ENCODE measurements at regions not wholly inside any gene's neighbourhood (a gene's known extent, or its start where the extent isn't known, plus 50 kb on each side); places are given as distances from the start of the nearest gene placed in this dataset.

GRCh38 chr17:79545251-79546005 lies 65.4 kb downstream of the RBFOX3 start:
- DNase-seq (ENCODE audit: low read depth): no peak
- no peak overlapping the region for H3K4me3 ChIP-seq (ENCODE audit: low read length)
- TF ChIP-seq, protein P1, sequence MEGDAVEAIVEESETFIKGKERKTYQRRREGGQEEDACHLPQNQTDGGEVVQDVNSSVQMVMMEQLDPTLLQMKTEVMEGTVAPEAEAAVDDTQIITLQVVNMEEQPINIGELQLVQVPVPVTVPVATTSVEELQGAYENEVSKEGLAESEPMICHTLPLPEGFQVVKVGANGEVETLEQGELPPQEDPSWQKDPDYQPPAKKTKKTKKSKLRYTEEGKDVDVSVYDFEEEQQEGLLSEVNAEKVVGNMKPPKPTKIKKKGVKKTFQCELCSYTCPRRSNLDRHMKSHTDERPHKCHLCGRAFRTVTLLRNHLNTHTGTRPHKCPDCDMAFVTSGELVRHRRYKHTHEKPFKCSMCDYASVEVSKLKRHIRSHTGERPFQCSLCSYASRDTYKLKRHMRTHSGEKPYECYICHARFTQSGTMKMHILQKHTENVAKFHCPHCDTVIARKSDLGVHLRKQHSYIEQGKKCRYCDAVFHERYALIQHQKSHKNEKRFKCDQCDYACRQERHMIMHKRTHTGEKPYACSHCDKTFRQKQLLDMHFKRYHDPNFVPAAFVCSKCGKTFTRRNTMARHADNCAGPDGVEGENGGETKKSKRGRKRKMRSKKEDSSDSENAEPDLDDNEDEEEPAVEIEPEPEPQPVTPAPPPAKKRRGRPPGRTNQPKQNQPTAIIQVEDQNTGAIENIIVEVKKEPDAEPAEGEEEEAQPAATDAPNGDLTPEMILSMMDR (IDR thresholded peaks at IDR 0.05; ENCODE audit: insufficient read depth, low read depth, low read length, missing control alignments): no peak

DNA sequence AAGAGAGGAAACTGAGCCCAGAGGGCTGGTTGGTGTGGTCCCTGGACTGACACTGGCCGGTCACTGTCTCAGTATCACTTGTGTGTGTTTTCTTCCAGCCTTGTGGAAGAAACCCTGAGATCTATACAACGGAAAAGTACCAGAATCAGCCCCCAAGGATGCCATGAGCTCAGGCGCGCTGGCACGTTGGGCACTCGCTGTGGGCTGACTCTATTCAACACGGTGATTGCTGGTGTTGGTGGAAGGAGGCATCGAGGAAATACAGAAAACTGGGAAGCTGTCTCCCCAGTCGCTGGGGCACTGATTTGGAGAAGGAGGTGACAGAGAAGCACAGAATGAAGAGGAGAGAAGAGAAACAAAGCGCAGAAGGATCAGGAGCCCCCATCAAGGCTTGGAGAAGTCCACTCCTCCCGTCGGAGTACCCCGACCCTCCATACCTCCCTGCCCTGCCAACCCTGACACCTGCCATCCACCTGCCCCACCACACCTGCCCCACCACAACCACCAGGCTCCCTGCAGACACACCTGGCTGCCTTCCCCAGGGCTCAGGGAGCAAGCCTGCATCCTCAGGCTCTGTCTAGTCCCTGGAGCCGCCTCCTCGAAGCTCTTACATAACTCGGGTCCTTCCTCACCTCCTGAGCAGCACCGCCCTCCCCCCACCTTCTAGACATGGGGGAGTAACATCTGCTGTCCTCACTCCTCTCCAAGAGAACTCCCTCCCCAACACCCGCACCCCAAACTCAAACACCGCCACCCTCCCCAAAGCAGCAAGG lies 66.5 kb downstream of the RBFOX3 start:
- TF ChIP-seq, protein P1 (IDR thresholded peaks at IDR 0.05; ENCODE audit: insufficient read depth, low read depth, low read length, missing control alignments): no peak
- no peak overlapping the region for H3K4me3 ChIP-seq (ENCODE audit: low read length)
- DNase-seq (ENCODE audit: low read depth): no peak

- no peak for DNase-seq (ENCODE audit: low read depth)
- TF ChIP-seq, protein P1 (IDR thresholded peaks at IDR 0.05; ENCODE audit: insufficient read depth, low read depth, low read length, missing control alignments): no peak
- no peak overlapping the region for H3K4me3 ChIP-seq (ENCODE audit: low read length)
Measured at GRCh38 chr17:79543531-79543930, 67.3 kb downstream of the RBFOX3 start.

GRCh38 chr17:79542718-79543117 lies 68.1 kb downstream of the RBFOX3 start:
- H3K4me3 ChIP-seq (ENCODE audit: low read length): no peak overlapping the region
- TF ChIP-seq, protein P1 (IDR thresholded peaks at IDR 0.05; ENCODE audit: insufficient read depth, low read depth, low read length, missing control alignments): no peak
- DNase-seq (ENCODE audit: low read depth): no peak

- TF ChIP-seq, protein P1 (IDR thresholded peaks at IDR 0.05; ENCODE audit: insufficient read depth, low read depth, low read length, missing control alignments): no peak
- H3K4me3 ChIP-seq (ENCODE audit: low read length): no peak overlapping the region
- DNase-seq (ENCODE audit: low read depth): no peak
Measured at GRCh38 chr17:79541056-79541850, 69.6 kb downstream of the RBFOX3 start.

GRCh38 chr17:79539944-79540705 lies 70.7 kb downstream of the RBFOX3 start:
- no peak overlapping the region for H3K4me3 ChIP-seq (ENCODE audit: low read length)
- DNase-seq (ENCODE audit: low read depth): no peak
- TF ChIP-seq, protein P1 (IDR thresholded peaks at IDR 0.05; ENCODE audit: insufficient read depth, low read depth, low read length, missing control alignments): no peak
